WTC11 (cell line): ENCODE measurements at regions not wholly inside any gene's neighbourhood (a gene's known extent, or its start where the extent isn't known, plus 50 kb on each side); places are given as distances from the start of the nearest gene placed in this dataset.

Experiments used
- ATAC-seq: fragments of 200-7000 bp; cut with Tn5 transposase; 2 replicates; pipeline ENCODE4 v1.10.0; 2021; ENCODE audit warnings: mild to moderate bottlenecking, moderate library complexity
- CTCF ChIA-PET: fragments of 300-600 bp; sonication (Branson Sonifier 250); formaldehyde crosslinking; loops from one replicate; lab custom pipeline; 2021; ENCODE audit warnings: antibody characterized with exemption; lab: Charles Lee
- POLR2A ChIA-PET: fragments of 350-600 bp; sonication (Branson Sonifier 250); formaldehyde crosslinking; loops from one replicate; lab custom pipeline; 2021; ENCODE audit warnings: antibody characterized with exemption; lab: Charles Lee
- DNase-seq: peaks from one replicate; pipeline ENCODE4 v3.0.0; 2021; ENCODE audit warnings: low spot score
- H3K27ac Mint-ChIP-seq: 2 replicates; pipeline ENCODE4 v1.8.0; 2021; ENCODE audit warnings: mixed read lengths
- H3K27me3 Mint-ChIP-seq: 2 replicates; pipeline ENCODE4 v1.8.0; 2021; ENCODE audit warnings: low read depth, mild to moderate bottlenecking, moderate library complexity, mixed read lengths
- H3K36me3 Mint-ChIP-seq: 2 replicates; pipeline ENCODE4 v1.8.0; 2021; ENCODE audit warnings: mixed read lengths
- H3K4me1 Mint-ChIP-seq: 2 replicates; pipeline ENCODE4 v1.8.0; 2022; ENCODE audit warnings: mixed read lengths
- H3K4me3 Mint-ChIP-seq: 2 replicates; pipeline ENCODE4 v1.8.0; 2021; ENCODE audit warnings: mild to moderate bottlenecking, moderate library complexity, mixed read lengths
- H3K9me3 Mint-ChIP-seq: 2 replicates; pipeline ENCODE4 v1.8.0; 2021; ENCODE audit warnings: mixed read lengths
- ARID4B ChIP-seq: sonication (generic); formaldehyde crosslinking; IDR thresholded peaks from 2 replicates; pipeline ENCODE4 v1.8.0; 2023; ENCODE audit warnings: missing genetic modification reagents, mild to moderate bottlenecking, borderline replicate concordance
- E2F5 ChIP-seq: sonication (generic); formaldehyde crosslinking; IDR thresholded peaks from 2 replicates; pipeline ENCODE4 v1.8.1; 2022; ENCODE audit warnings: mild to moderate bottlenecking, moderate library complexity, missing genetic modification reagents
- ELF4 ChIP-seq: sonication (generic); formaldehyde crosslinking; IDR thresholded peaks from 2 replicates; pipeline ENCODE4 v1.8.1; 2022; ENCODE audit warnings: low read depth, mild to moderate bottlenecking, moderate library complexity, missing genetic modification reagents
- FOXJ3 ChIP-seq: sonication (generic); formaldehyde crosslinking; IDR thresholded peaks from 2 replicates; pipeline ENCODE4 v1.9.0; 2021; ENCODE audit warnings: missing genetic modification reagents, mild to moderate bottlenecking, borderline replicate concordance
- GABPB1 ChIP-seq: sonication (generic); formaldehyde crosslinking; IDR thresholded peaks from 2 replicates; pipeline ENCODE4 v1.8.1; 2023; ENCODE audit warnings: mild to moderate bottlenecking, missing genetic modification reagents
- GTF2I ChIP-seq: fragments of 250-450 bp; sonication (Bioruptor Pico); conservative IDR thresholded peaks from 2 replicates; pipeline ENCODE4 v1.4.0; 2021; ENCODE audit warnings: mild to moderate bottlenecking
- JAZF1 ChIP-seq: fragments of 250-450 bp; sonication (Bioruptor Pico); IDR thresholded peaks from 2 replicates; pipeline ENCODE4 v1.9.0; 2021; ENCODE audit warnings: moderate library complexity, mild to moderate bottlenecking, inconsistent platforms
- JUN ChIP-seq: sonication (generic); formaldehyde crosslinking; IDR thresholded peaks from 2 replicates; pipeline ENCODE4 v1.8.0; 2023; ENCODE audit warnings: mild to moderate bottlenecking, missing genetic modification reagents
- MXD4 ChIP-seq: fragments of 250-450 bp; sonication (Bioruptor Pico); IDR thresholded peaks from 2 replicates; pipeline ENCODE4 v1.8.0; 2021; ENCODE audit warnings: mild to moderate bottlenecking, moderate library complexity, borderline replicate concordance
- NFATC4 ChIP-seq: fragments of 250-450 bp; sonication (Bioruptor Pico); IDR thresholded peaks from 2 replicates; pipeline ENCODE4 v1.9.0; 2021; ENCODE audit warnings: mild to moderate bottlenecking
- NR1H2 ChIP-seq: sonication (generic); formaldehyde crosslinking; IDR thresholded peaks from 2 replicates; pipeline ENCODE4 v1.9.0; 2021; ENCODE audit warnings: mild to moderate bottlenecking, moderate library complexity, missing genetic modification reagents
- OVOL2 ChIP-seq: fragments of 250-450 bp; sonication (Bioruptor Pico); IDR thresholded peaks from 2 replicates; pipeline ENCODE4 v1.9.0; 2021; ENCODE audit warnings: mild to moderate bottlenecking, borderline replicate concordance
- TEAD4 ChIP-seq: sonication (generic); formaldehyde crosslinking; IDR thresholded peaks from 2 replicates; pipeline ENCODE4 v1.8.0; 2022; ENCODE audit warnings: mild to moderate bottlenecking, missing genetic modification reagents
- ZBTB21 ChIP-seq: sonication (generic); formaldehyde crosslinking; IDR thresholded peaks from 2 replicates; pipeline ENCODE4 v1.8.1; 2023; ENCODE audit warnings: mild to moderate bottlenecking, missing genetic modification reagents, borderline replicate concordance
- ZBTB43 ChIP-seq: sonication (generic); formaldehyde crosslinking; IDR thresholded peaks from 2 replicates; pipeline ENCODE4 v1.8.1; 2023; ENCODE audit warnings: mild to moderate bottlenecking, missing genetic modification reagents
- ZNF263 ChIP-seq: sonication (generic); formaldehyde crosslinking; IDR thresholded peaks from 2 replicates; pipeline ENCODE4 v1.8.1; 2022; ENCODE audit warnings: low read depth, mild to moderate bottlenecking, moderate library complexity, missing genetic modification reagents
- ZNF532 ChIP-seq: fragments of 250-450 bp; sonication (Bioruptor Pico); IDR thresholded peaks from 2 replicates; pipeline ENCODE4 v1.9.0; 2021; ENCODE audit warnings: mild to moderate bottlenecking, borderline replicate concordance
- ZSCAN18 ChIP-seq: fragments of 250-450 bp; sonication (Bioruptor Pico); IDR thresholded peaks from 2 replicates; pipeline ENCODE4 v2.1.2; 2022; ENCODE audit warnings: mild to moderate bottlenecking, moderate library complexity

- ATAC-seq (no peak), DNase-seq (no peak)
- ChIA-PET POLR2A (no interaction called here), CTCF (interaction anchor here (0.9 to 1.2 kb wide), 2 partner anchors 672 to 794 kb away, joined by 3 to 4 read pairs; no protein-coding TSS in a partner anchor)
- no peaks in the 10 kb centered on the region for H3K4me1 Mint-ChIP-seq
- no peak overlapping the region for H3K27ac Mint-ChIP-seq
- no peak for TF ChIP-seq JAZF1 (CRISPR knock-in tag)
- no peak for TF ChIP-seq JUN (CRISPR knock-in tag)
- TF ChIP-seq E2F5 (CRISPR knock-in tag): no peak
- no peak for TF ChIP-seq GTF2I (CRISPR knock-in tag)
- no peak for TF ChIP-seq ZNF532 (CRISPR knock-in tag)
- no peak for TF ChIP-seq FOXJ3 (CRISPR knock-in tag)
- no peak for TF ChIP-seq ELF4
- no peak for TF ChIP-seq OVOL2 (CRISPR knock-in tag)
- no peak for TF ChIP-seq GABPB1 (CRISPR knock-in tag)
- TF ChIP-seq NR1H2: no peak
- no peak for TF ChIP-seq ZBTB43 (CRISPR knock-in tag)
- no peak for TF ChIP-seq ZNF263 (CRISPR knock-in tag)
- TF ChIP-seq ZSCAN18 (CRISPR knock-in tag): no peak
- TF ChIP-seq NFATC4: no peak
- TF ChIP-seq ZBTB21: no peak
- no peak for TF ChIP-seq MXD4 (CRISPR knock-in tag)
- TF ChIP-seq ARID4B (CRISPR knock-in tag): no peak
- TF ChIP-seq TEAD4 (CRISPR knock-in tag): no peak
- peaks cover 12% of the 10 kb centered on the region for H3K9me3 Mint-ChIP-seq
- no peaks in the 10 kb centered on the region for H3K27me3 Mint-ChIP-seq
- no peaks in the 10 kb centered on the region for H3K36me3 Mint-ChIP-seq
- no peak overlapping the region for H3K4me3 Mint-ChIP-seq
Measured at GRCh38 chr6:74410630-74411029, 714.6 kb downstream of the CD109 start.
